Astrocyte (in vitro differentiated cells and primary cell): ENCODE measurements at regions not wholly inside any gene's neighbourhood (a gene's known extent, or its start where the extent isn't known, plus 50 kb on each side); places are given as distances from the start of the nearest gene placed in this dataset.

Source experiments
- EZH2 ChIP-seq: IDR thresholded peaks from 2 replicates; pipeline ENCODE4 v1.6.1; 2012; ENCODE audit warnings: mild to moderate bottlenecking, low read length, inconsistent platforms; ENCODE audit not compliant: insufficient read depth
- TF ChIP-seq, protein P1 (sequence below): IDR thresholded peaks from 2 replicates; pipeline ENCODE4 v1.5.1; 2011; ENCODE audit warnings: low read depth, mild to moderate bottlenecking, inconsistent platforms, low read length, moderate library complexity; ENCODE audit not compliant: insufficient read depth

DNA sequence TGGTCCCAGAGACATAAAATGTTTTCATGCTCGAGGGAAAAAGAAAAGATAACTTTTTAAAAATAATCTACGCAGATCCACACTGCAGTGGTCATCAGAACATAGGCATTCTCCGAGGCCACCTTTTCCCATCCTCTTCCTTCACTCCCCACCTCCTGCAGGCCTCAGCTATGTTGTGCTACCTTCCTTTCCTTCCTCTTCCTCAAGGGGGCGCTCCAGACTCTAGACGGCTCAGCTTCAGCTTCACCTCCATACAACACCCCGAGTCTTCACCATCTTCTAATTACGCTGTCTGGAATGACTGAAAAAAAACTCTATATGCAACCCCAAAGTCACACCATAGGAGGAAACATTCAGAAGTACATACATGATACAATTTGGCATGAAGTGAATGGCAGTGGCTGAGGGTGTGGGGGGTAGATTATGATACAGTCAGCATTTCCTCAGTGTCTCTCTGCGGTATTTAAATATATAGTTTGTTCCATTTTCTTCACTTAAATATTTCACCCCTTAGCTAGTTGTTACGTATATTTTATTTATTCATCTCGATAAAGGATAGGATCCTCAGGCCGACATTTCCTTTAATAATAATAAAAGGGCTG lies 583.6 kb downstream of the IRS1 start:
- TF ChIP-seq, protein P1, sequence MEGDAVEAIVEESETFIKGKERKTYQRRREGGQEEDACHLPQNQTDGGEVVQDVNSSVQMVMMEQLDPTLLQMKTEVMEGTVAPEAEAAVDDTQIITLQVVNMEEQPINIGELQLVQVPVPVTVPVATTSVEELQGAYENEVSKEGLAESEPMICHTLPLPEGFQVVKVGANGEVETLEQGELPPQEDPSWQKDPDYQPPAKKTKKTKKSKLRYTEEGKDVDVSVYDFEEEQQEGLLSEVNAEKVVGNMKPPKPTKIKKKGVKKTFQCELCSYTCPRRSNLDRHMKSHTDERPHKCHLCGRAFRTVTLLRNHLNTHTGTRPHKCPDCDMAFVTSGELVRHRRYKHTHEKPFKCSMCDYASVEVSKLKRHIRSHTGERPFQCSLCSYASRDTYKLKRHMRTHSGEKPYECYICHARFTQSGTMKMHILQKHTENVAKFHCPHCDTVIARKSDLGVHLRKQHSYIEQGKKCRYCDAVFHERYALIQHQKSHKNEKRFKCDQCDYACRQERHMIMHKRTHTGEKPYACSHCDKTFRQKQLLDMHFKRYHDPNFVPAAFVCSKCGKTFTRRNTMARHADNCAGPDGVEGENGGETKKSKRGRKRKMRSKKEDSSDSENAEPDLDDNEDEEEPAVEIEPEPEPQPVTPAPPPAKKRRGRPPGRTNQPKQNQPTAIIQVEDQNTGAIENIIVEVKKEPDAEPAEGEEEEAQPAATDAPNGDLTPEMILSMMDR = peak; percentile 48
- TF ChIP-seq EZH2 = no peak
